Activated T-cell treated with anti-CD3 and anti-CD28 coated beads, Interleukin-2, amount 50 U/mL, for 72 hours (primary cell): ENCODE measurements at regions not wholly inside any gene's neighbourhood (a gene's known extent, or its start where the extent isn't known, plus 50 kb on each side); places are given as distances from the start of the nearest gene placed in this dataset.

Experiments
- ATAC-seq, 2 donors: fragments of 150-1000 bp; cut with Tn5 transposase; replicated peaks in 1 of 2; 2 replicates each; pipeline ENCODE4 v1.10.0; 2021; ENCODE audit warnings: moderate library complexity in 2 of 2, mild to moderate bottlenecking in 1 of 2
- DNase-seq, 2 donors: peaks; one replicate each; pipeline ENCODE4 v3.0.0; 2021 to 2022; ENCODE audit warnings: mixed read lengths in 1 of 2
- H3K27ac Mint-ChIP-seq: one replicate; pipeline ENCODE4 v1.8.0; 2022; ENCODE audit warnings: mild to moderate bottlenecking, moderate library complexity, mixed read lengths
- H3K27me3 Mint-ChIP-seq: one replicate; pipeline ENCODE4 v1.8.0; 2022; ENCODE audit warnings: low read depth, mixed read lengths
- H3K36me3 Mint-ChIP-seq, 2 donors: one replicate each; pipeline ENCODE4 v1.8.0; 2022; ENCODE audit warnings: mixed read lengths in 2 of 2, mild to moderate bottlenecking in 1 of 2; ENCODE audit not compliant: insufficient read depth in 2 of 2
- H3K4me1 Mint-ChIP-seq: one replicate; pipeline ENCODE4 v1.8.0; 2022; ENCODE audit warnings: low read depth, mixed read lengths
- H3K4me3 Mint-ChIP-seq, 2 donors: one replicate each; pipeline ENCODE4 v1.8.0; 2022; ENCODE audit warnings: mild to moderate bottlenecking in 2 of 2, mixed read lengths in 2 of 2, moderate library complexity in 2 of 2
- H3K9me3 Mint-ChIP-seq, 2 donors: one replicate each; pipeline ENCODE4 v1.8.0; 2022; ENCODE audit warnings: mixed read lengths in 2 of 2

- no peaks in the 10 kb centered on the region for H3K27me3 Mint-ChIP-seq
- DNase-seq, result no peak
- no peak overlapping the region for H3K4me3 Mint-ChIP-seq
- H3K36me3 Mint-ChIP-seq, result no peaks in the 10 kb centered on the region
- peaks cover 8% of the 10 kb centered on the region for H3K4me1 Mint-ChIP-seq
- H3K9me3 Mint-ChIP-seq, result peaks cover 1 to 2% of the 10 kb centered on the region in 2 donors
- no peak for ATAC-seq
- no peak overlapping the region for H3K27ac Mint-ChIP-seq
Observed at GRCh38 chr2:147792966-147793617, 51.7 kb upstream of the ACVR2A start.

- Mint-ChIP-seq H3K9me3 (peaks cover 0 to 2% of the 10 kb centered on the region in 2 donors), H3K4me1 (no peaks in the 10 kb centered on the region), H3K27ac (no peak overlapping the region), H3K4me3 (no peak overlapping the region), H3K36me3 (no peaks in the 10 kb centered on the region), H3K27me3 (no peaks in the 10 kb centered on the region)
- ATAC-seq, result no peak
- no peak for DNase-seq
Observed at GRCh38 chr2:147790580-147790979, 54.2 kb upstream of the ACVR2A start.

GRCh38 chr2:147789720-147790119 is 55.1 kb upstream of the ACVR2A start:
- Mint-ChIP-seq H3K4me1 (no peaks in the 10 kb centered on the region), H3K27ac (no peak overlapping the region), H3K9me3 (peaks cover 0 to 2% of the 10 kb centered on the region in 2 donors), H3K4me3 (no peak overlapping the region), H3K36me3 (no peaks in the 10 kb centered on the region), H3K27me3 (no peaks in the 10 kb centered on the region)
- DNase-seq, result no peak
- no peak for ATAC-seq

- no peak for ATAC-seq
- Mint-ChIP-seq H3K36me3 (no peaks in the 10 kb centered on the region), H3K27ac (no peak overlapping the region), H3K27me3 (no peaks in the 10 kb centered on the region), H3K4me3 (no peak overlapping the region), H3K9me3 (peaks cover 0 to 2% of the 10 kb centered on the region in 2 donors), H3K4me1 (no peaks in the 10 kb centered on the region)
- no peak for DNase-seq
Observed at GRCh38 chr2:147789287-147789686, 55.5 kb upstream of the ACVR2A start.

GRCh38 chr2:147782141-147782930 is 62.5 kb upstream of the ACVR2A start:
- Mint-ChIP-seq H3K36me3 (no peaks in the 10 kb centered on the region), H3K27ac (no peak overlapping the region), H3K9me3 (peaks cover 0 to 2% of the 10 kb centered on the region in 2 donors), H3K4me3 (no peak overlapping the region), H3K4me1 (peaks cover 4% of the 10 kb centered on the region), H3K27me3 (no peaks in the 10 kb centered on the region)
- no peak for DNase-seq
- ATAC-seq, result peak in 1 of 2 donors; percentile 30

GRCh38 chr2:147779440-147779839 is 65.4 kb upstream of the ACVR2A start:
- H3K36me3 Mint-ChIP-seq, result no peaks in the 10 kb centered on the region
- H3K4me3 Mint-ChIP-seq, result no peak overlapping the region
- H3K4me1 Mint-ChIP-seq, result peaks cover 4% of the 10 kb centered on the region
- H3K9me3 Mint-ChIP-seq, result peaks cover 0 to 2% of the 10 kb centered on the region in 2 donors
- DNase-seq, result no peak
- H3K27ac Mint-ChIP-seq, result no peak overlapping the region
- ATAC-seq, result no peak
- H3K27me3 Mint-ChIP-seq, result no peaks in the 10 kb centered on the region

- H3K36me3 Mint-ChIP-seq, result no peaks in the 10 kb centered on the region
- H3K27me3 Mint-ChIP-seq, result no peaks in the 10 kb centered on the region
- DNase-seq (no peak), ATAC-seq (no peak)
- no peak overlapping the region for H3K4me3 Mint-ChIP-seq
- H3K4me1 Mint-ChIP-seq, result peaks cover under 1% of the 10 kb centered on the region
- H3K9me3 Mint-ChIP-seq, result no peaks in the 10 kb centered on the region
- no peak overlapping the region for H3K27ac Mint-ChIP-seq
Observed at GRCh38 chr2:147777394-147777793, 67.4 kb upstream of the ACVR2A start.

GRCh38 chr2:147774805-147775204 is 70.0 kb upstream of the ACVR2A start:
- no peaks in the 10 kb centered on the region for H3K4me1 Mint-ChIP-seq

GRCh38 chr2:147773479-147773878 is 71.3 kb upstream of the ACVR2A start:
- DNase-seq (no peak), ATAC-seq (no peak)
- H3K27me3 Mint-ChIP-seq, result no peaks in the 10 kb centered on the region
- H3K4me1 Mint-ChIP-seq, result no peaks in the 10 kb centered on the region
- no peak overlapping the region for H3K4me3 Mint-ChIP-seq
- H3K9me3 Mint-ChIP-seq, result peaks cover 2% of the 10 kb centered on the region in 2 donors
- H3K27ac Mint-ChIP-seq, result no peak overlapping the region
- no peaks in the 10 kb centered on the region for H3K36me3 Mint-ChIP-seq

More at GRCh38 chr2:147774805-147775204, 70.0 kb upstream of the ACVR2A start:
- no peak for ATAC-seq
- H3K4me3 Mint-ChIP-seq, result no peak overlapping the region
- no peaks in the 10 kb centered on the region for H3K36me3 Mint-ChIP-seq
- H3K27me3 Mint-ChIP-seq, result no peaks in the 10 kb centered on the region
- H3K27ac Mint-ChIP-seq, result no peak overlapping the region
- H3K9me3 Mint-ChIP-seq, result peaks cover 2% of the 10 kb centered on the region in 2 donors
- DNase-seq, result no peak

- ATAC-seq (no peak), DNase-seq (no peak)
- Mint-ChIP-seq H3K27me3 (no peaks in the 10 kb centered on the region), H3K9me3 (peaks cover 2% of the 10 kb centered on the region in 2 donors), H3K27ac (no peak overlapping the region), H3K4me3 (no peak overlapping the region), H3K36me3 (no peaks in the 10 kb centered on the region), H3K4me1 (no peaks in the 10 kb centered on the region)
Observed at GRCh38 chr2:147772781-147773180, 72.0 kb upstream of the ACVR2A start.

GRCh38 chr2:147763861-147764260 is 81.0 kb upstream of the ACVR2A start:
- H3K4me3 Mint-ChIP-seq, result no peak overlapping the region
- no peaks in the 10 kb centered on the region for H3K4me1 Mint-ChIP-seq
- H3K36me3 Mint-ChIP-seq, result peaks cover 1 to 3% of the 10 kb centered on the region in 2 donors
- DNase-seq, result no peak
- no peak for ATAC-seq
- no peaks in the 10 kb centered on the region for H3K27me3 Mint-ChIP-seq
- peaks cover 0 to 2% of the 10 kb centered on the region in 2 donors for H3K9me3 Mint-ChIP-seq
- H3K27ac Mint-ChIP-seq, result no peak overlapping the region

- ATAC-seq, result no peak
- Mint-ChIP-seq H3K27ac (no peak overlapping the region), H3K36me3 (no peaks in the 10 kb centered on the region), H3K4me1 (no peaks in the 10 kb centered on the region), H3K4me3 (no peak overlapping the region), H3K27me3 (no peaks in the 10 kb centered on the region), H3K9me3 (no peaks in the 10 kb centered on the region)
- no peak for DNase-seq
Observed at GRCh38 chr2:147760984-147761383, 83.8 kb upstream of the ACVR2A start.

GRCh38 chr2:147759536-147759935 is 85.3 kb upstream of the ACVR2A start:
- H3K9me3 Mint-ChIP-seq, result no peaks in the 10 kb centered on the region
- no peaks in the 10 kb centered on the region for H3K4me1 Mint-ChIP-seq
- H3K27me3 Mint-ChIP-seq, result no peaks in the 10 kb centered on the region
- no peak for ATAC-seq
- DNase-seq, result no peak
- H3K36me3 Mint-ChIP-seq, result no peaks in the 10 kb centered on the region
- H3K27ac Mint-ChIP-seq, result no peak overlapping the region
- no peak overlapping the region for H3K4me3 Mint-ChIP-seq
